ENCODE measurements at regions not wholly inside any gene's neighbourhood (a gene's known extent, or its start where the extent isn't known, plus 50 kb on each side); places are given as distances from the start of the nearest gene placed in this dataset.

DNA sequence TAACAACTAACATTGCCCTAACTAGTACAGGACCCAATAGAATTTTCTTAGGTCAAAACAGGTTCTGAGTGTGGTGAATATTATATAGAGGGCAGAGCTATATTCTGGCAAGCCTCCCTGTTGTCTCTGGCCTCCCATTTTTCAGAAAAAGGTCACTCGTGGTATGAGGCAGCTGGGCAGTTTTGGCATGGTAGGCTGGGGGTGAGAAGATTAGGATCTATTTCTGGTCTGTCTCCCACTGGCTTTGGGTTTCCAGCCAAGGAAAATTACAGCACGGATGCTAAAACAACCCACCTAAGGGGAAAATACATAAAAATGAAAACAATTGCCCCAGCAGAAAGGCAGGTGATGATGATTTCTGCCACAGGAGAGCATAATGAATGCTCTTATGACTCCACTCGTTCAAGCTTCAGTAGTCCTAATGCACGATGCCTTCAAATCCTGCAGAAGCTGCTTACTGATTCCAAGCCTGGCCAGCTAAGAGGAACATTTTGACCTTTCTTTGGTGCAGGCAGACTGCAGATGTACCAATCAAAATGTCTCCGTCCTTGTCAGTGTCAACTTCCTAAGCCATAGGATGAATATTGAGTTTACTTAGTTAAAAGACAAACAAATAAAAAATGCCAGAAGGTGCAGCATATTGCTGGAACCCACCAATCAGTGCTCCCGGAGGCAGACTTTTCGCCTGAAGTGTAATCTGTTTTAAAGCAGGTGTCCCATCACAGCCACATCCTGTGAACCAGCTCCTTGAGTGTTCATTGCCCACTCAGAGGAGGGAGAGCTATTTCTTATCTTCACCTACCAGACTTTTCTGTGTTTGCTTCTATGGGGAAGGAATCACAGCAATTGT lies 435.4 kb downstream of the ZSWIM6 start:
- Histone ChIP-seq H3K9me1 (replicated peaks; ENCODE audit: control insufficient read depth, extremely low read depth, insufficient read depth, low read length) (no peaks in the 10 kb centered on the region), H2AFZ (ENCODE audit: low read depth, low read length) (no peak overlapping the region), H4K20me1 (replicated peaks; ENCODE audit: control insufficient read depth, extremely low read depth, insufficient read depth, low read length) (no peaks in the 10 kb centered on the region), H3K4me2 (ENCODE audit: insufficient read depth, low read length) (no peak overlapping the region), H3K36me3 (ENCODE audit: control insufficient read depth in 2 of 2, extremely low read depth in 1 of 2, insufficient read depth in 2 of 2, low read length in 2 of 2) (no peaks in the 10 kb centered on the region), H3K4me1 (ENCODE audit: control insufficient read depth, extremely low read depth, insufficient read depth, low read length) (no peaks in the 10 kb centered on the region), H3K79me2 (ENCODE audit: control insufficient read depth, insufficient read depth, low read length) (no peaks in the 10 kb centered on the region), H3K27me3 (ENCODE audit: control insufficient read depth in 2 of 2, insufficient read depth in 2 of 2, low read length in 2 of 2) (no peaks in the 10 kb centered on the region), H3K9ac (replicated peaks; ENCODE audit: extremely low read depth, insufficient read depth, low read length) (no peak overlapping the region), H3K27ac (ENCODE audit: insufficient read depth, low read depth, low read length) (no peak overlapping the region), H3K4me3 (replicated peaks in 1 of 3; ENCODE audit: insufficient read depth in 1 of 3, low read depth in 1 of 3, low read length in 3 of 3) (no peak overlapping the region), H3K9me3 (replicated peaks; ENCODE audit: control insufficient read depth, insufficient read depth, low read length) (no peaks in the 10 kb centered on the region)
- TF ChIP-seq, protein P1, sequence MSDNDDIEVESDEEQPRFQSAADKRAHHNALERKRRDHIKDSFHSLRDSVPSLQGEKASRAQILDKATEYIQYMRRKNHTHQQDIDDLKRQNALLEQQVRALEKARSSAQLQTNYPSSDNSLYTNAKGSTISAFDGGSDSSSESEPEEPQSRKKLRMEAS (IDR thresholded peaks at IDR 0.05; ENCODE audit: insufficient read depth, insufficient read length) = no peak
- TF ChIP-seq POLR2AphosphoS5 (IDR thresholded peaks at IDR 0.05; ENCODE audit: insufficient read depth, low read depth, low read length) = no peak
- TF ChIP-seq EZH2 (IDR thresholded peaks at IDR 0.05; ENCODE audit: borderline replicate concordance, low read depth, low read length, severe bottlenecking) = no peak
- no peak for TF ChIP-seq FOS (IDR thresholded peaks at IDR 0.05; ENCODE audit: borderline replicate concordance, insufficient read depth, low read length)
- TF ChIP-seq, protein P2, sequence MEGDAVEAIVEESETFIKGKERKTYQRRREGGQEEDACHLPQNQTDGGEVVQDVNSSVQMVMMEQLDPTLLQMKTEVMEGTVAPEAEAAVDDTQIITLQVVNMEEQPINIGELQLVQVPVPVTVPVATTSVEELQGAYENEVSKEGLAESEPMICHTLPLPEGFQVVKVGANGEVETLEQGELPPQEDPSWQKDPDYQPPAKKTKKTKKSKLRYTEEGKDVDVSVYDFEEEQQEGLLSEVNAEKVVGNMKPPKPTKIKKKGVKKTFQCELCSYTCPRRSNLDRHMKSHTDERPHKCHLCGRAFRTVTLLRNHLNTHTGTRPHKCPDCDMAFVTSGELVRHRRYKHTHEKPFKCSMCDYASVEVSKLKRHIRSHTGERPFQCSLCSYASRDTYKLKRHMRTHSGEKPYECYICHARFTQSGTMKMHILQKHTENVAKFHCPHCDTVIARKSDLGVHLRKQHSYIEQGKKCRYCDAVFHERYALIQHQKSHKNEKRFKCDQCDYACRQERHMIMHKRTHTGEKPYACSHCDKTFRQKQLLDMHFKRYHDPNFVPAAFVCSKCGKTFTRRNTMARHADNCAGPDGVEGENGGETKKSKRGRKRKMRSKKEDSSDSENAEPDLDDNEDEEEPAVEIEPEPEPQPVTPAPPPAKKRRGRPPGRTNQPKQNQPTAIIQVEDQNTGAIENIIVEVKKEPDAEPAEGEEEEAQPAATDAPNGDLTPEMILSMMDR (IDR thresholded peaks at IDR 0.05; ENCODE audit: extremely low read depth in 1 of 2, insufficient read depth in 1 of 2, low read depth in 1 of 2, low read length in 2 of 2) = no peak
- no peak for TF ChIP-seq POLR2A (IDR thresholded peaks at IDR 0.05; ENCODE audit: low read depth, low read length)
- TF ChIP-seq MYC (IDR thresholded peaks at IDR 0.05; ENCODE audit: low read depth, low read length) = no peak
- no peak for TF ChIP-seq GATA2 (IDR thresholded peaks at IDR 0.05; ENCODE audit: insufficient read depth, insufficient read length, low read depth, low read length)
- no peak for TF ChIP-seq JUN (IDR thresholded peaks at IDR 0.05; ENCODE audit: borderline replicate concordance, insufficient read depth, insufficient read length, low read depth)
- BruUV-seq (replicated peaks) = no TSS peak
- FAIRE-seq (no peak), DNase-seq (ENCODE audit: low read depth, low spot score) (no peak)
- dilution Hi-C loops (cut with MboI; ENCODE audit: extremely low pct_ligation_motif_present, low sequenced_read_pairs) = no loop called here
- intact Hi-C loops (cut with micrococcal nuclease) = no loop called here
- CTCF ChIA-PET = interaction anchor here (1.3 kb wide), 1 partner anchor 808 kb away, joined by 3 read pairs; no protein-coding TSS in a partner anchor
- POLR2A ChIA-PET = no interaction called here
